Fibroblast of gingiva (primary cell): ENCODE measurements at regions not wholly inside any gene's neighbourhood (a gene's known extent, or its start where the extent isn't known, plus 50 kb on each side); places are given as distances from the start of the nearest gene placed in this dataset.

Source experiments
- DNase-seq: peaks from one replicate; pipeline ENCODE4 v3.0.0-alpha.2; 2011; ENCODE audit warnings: low read depth

- DNase-seq: no peak
Measured at GRCh38 chr17:70655176-70655958, 486.0 kb downstream of the KCNJ2 start.

DNA sequence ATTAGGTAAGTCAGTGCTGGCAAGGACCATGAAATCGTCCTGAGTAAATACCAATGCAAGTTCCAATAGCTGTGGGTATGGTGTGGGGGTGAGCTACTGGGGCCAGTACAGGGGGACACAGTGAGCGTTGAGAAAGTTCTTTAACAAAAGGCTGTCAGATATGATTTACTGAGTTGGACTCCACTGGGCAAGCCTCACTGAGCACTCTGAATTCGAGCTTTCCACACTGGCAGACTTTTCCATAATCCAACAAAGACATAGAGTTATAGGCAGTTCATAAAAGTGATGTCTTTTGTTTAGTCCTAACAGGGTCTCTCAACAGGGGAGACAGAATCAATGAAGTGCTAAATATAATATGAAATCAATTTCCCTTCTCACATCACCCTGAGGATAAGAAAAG, 489.0 kb downstream of the KCNJ2 start:
- no peak for DNase-seq

DNA sequence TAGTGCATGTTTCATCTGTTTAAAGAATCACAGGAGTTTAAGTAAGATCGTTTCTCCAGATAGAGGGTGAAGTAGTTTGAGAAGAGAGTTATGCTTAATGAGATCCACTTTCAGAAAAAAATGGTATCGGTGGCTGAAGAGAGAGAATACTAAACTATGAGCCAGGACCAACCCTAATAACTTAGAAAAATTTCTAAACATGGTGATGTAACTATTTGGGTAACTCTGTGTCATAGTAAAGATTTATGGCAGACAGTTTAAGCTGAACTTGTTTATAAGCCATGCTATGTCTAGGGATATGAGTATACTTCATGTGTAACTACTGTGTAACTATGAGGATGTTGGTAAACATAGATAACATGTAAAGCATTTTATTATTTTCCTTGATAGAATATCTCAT, 489.5 kb downstream of the KCNJ2 start:
- DNase-seq: no peak

- no peak for DNase-seq
Measured at GRCh38 chr17:70661342-70662222, 492.2 kb downstream of the KCNJ2 start.

GRCh38 chr17:70668276-70668937, 499.1 kb downstream of the KCNJ2 start:
- DNase-seq: no peak

DNA sequence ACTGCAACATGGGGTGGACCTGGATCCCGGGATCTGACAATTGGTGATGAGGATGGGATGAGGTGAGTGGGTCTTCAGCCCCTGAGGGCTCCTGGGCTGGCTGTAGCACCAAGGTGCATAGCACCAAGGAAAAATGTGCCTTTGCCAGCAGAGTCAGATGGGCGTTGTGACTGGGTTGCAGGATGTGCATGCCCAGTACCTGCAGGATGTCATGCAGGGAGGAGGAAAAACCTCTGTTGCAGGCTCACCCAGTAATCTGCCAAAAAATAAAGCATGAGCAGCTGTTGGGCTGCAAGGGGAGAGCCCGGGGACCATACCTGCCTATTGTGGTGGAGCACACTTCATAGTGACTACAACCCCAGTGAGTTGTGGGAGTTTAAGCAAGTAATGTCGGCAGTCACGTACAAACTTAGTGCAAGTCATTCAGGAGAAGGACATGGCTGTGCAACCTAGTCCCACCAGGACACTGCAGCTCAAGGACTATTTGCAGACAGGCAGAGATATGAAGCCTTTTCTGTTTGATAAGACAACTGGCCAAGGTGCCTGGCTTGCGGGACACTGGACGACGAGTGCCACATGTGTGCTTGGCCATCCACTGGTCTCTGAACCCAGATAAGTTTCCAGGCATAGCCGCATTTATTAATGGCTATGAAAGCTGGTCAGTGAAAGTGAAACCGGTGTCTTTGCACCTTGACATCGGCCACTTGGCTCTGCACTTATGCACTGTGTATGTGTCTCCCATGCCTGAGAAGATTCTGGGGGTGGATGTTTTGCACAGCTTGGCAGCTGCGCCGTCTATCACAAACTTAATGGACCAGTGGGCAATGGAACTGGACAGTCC, 499.8 kb downstream of the KCNJ2 start:
- DNase-seq: no peak

DNA sequence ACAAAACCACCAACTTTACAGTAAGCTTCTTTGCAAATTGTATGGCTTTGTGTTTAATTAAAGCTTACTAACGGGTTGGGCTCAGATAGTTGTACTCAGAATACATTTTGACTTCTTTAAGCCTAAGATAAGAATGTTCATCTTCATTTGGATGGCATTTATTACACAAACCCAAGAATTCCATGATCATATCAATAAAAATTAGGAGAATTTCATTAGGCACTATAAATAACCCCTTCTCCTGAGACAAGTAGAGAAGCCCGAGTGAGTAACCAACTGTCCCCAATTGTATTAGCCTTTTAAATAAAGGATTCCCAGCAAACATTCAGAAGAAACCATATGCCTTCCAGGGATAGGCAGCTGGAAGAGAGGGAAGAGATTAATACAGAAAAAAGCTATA, 504.7 kb downstream of the KCNJ2 start:
- DNase-seq: no peak

- DNase-seq: no peak
Measured at GRCh38 chr17:70675070-70675590, 505.8 kb downstream of the KCNJ2 start.

DNA sequence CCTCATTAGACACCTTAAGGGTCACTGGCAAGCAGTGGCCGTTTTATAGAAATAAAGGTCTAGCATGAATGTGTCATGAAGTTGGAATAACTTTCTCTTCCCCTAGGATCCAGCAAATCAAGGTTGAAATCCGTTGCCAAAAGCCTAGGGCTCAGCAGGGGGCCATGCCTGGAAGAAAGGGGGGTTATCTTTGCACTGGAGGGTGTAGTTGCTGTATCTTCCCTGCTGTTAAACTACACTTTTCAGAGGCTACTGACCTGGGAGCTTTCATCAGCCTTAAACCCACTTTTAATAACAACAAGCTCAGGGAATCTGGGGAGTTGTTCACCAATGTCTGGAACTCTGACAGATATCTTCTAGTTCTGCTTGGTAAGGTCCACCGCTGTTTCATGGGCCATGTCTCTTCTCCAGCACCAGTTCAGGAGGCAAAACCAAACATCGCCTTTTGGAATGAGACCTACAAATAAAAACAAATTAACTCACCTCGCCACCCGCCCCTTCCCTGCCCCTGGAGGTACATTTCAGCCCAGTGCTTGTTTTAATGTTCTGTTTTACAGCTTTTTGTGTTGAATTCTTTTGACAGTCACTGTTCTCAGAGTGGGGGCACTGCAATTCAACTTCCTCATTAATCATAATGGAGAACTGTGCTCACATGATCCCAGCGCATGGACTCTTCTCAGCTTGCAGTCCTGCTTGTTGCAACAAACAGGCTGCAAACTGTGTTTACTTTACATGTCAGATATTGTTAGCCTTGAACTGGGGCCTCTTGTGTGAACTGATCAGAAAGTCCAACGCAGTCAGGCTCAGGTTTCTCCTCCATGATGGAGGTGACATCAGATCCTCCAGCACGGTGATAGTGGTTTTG, 508.7 kb downstream of the KCNJ2 start:
- peak; percentile 4 for DNase-seq

DNA sequence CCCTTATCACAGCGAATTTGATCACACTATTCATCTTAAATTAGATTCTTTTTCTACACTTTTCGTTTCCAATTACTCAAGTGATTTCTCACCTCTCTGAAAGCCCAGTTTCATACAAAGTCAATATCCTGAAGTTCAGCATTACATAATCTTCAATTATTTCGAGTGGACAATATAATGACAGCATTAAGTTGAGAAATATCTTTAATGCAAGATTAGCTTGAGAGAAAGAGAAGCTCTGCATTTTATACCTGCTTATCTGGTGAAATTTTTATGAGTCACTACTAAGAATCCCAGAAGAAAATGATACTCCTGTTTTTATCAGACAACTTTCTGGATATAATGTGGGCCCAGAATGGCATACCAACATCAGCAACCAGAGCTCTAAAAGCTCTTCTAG, 509.6 kb downstream of the KCNJ2 start:
- no peak for DNase-seq

- no peak for DNase-seq
Measured at GRCh38 chr17:70683936-70684335, 514.6 kb downstream of the KCNJ2 start.

GRCh38 chr17:70687421-70687820, 518.1 kb downstream of the KCNJ2 start:
- DNase-seq: no peak

DNA sequence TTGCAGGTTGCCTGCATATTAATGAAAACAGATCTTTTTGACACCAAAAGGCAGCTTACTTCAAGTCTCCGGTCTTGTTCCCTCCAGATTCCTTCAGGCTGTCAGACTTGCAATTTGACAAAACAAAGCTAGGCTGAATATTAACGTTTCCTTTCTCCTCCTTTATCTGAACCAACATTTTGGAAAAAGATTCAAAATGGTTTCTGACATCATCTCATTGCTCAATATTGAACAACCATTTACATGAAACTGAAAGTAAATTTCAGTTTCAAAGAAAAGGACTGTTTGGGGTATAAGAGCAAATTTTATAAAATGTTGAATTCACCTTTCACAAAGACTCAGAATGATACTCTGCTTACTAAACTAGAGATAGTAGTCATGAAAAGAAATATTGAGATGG, 521.8 kb downstream of the KCNJ2 start:
- DNase-seq: no peak

GRCh38 chr17:70699408-70699807, 530.1 kb downstream of the KCNJ2 start:
- DNase-seq: no peak

GRCh38 chr17:70702683-70703255, 533.4 kb downstream of the KCNJ2 start:
- no peak for DNase-seq

GRCh38 chr17:70709596-70709995, 540.3 kb downstream of the KCNJ2 start:
- no peak for DNase-seq

- DNase-seq: no peak
Measured at GRCh38 chr17:70713694-70714093, 544.4 kb downstream of the KCNJ2 start.

- DNase-seq: no peak
Measured at GRCh38 chr17:70716551-70716950, 547.2 kb downstream of the KCNJ2 start.

- DNase-seq: no peak
Measured at GRCh38 chr17:70717042-70717441, 547.7 kb downstream of the KCNJ2 start.

- no peak for DNase-seq
Measured at GRCh38 chr17:70736375-70736957, 567.1 kb downstream of the KCNJ2 start.
